ENCODE measurements at regions not wholly inside any gene's neighbourhood (a gene's known extent, or its start where the extent isn't known, plus 50 kb on each side); places are given as distances from the start of the nearest gene placed in this dataset.

GRCh38 chr1:175793617-175794016 lies 50.2 kb upstream of the TNR start:
- TF ChIP-seq CTCF (optimal IDR thresholded peaks at IDR 0.05 in 1 of 3, IDR thresholded peaks at IDR 0.05 in 1 of 3, conservative IDR thresholded peaks at IDR 0.05 in 1 of 3; ENCODE audit: extremely low read depth in 1 of 3, insufficient read depth in 2 of 3, low read length in 3 of 3) (no peak), EZH2 (IDR thresholded peaks at IDR 0.05; ENCODE audit: low read length) (no peak)
